ENCODE measurements at regions not wholly inside any gene's neighbourhood (a gene's known extent, or its start where the extent isn't known, plus 50 kb on each side); places are given as distances from the start of the nearest gene placed in this dataset.
A peak's percentile ranks its signal among the peaks of the same experiment; 100 is the strongest.

GRCh38 chr12:20270557-20270956 is 97.8 kb upstream of the PDE3A start (continued):
- TF ChIP-seq ATF2 (CRISPR knock-in tag; IDR thresholded peaks at IDR 0.05; ENCODE audit: borderline replicate concordance, low read depth), result no peak

- CTCF ChIA-PET, result no interaction called here
Measured at GRCh38 chr12:20272161-20272560, 96.2 kb upstream of the PDE3A start.

GRCh38 chr12:20272801-20273200 is 95.5 kb upstream of the PDE3A start:
- Mint-ChIP-seq H3K27ac (no peak overlapping the region), H3K4me1 (peaks cover 24% of the 10 kb centered on the region)

More at GRCh38 chr12:20272161-20272560, 96.2 kb upstream of the PDE3A start:
- H3K4me1 Mint-ChIP-seq, result peaks cover 28% of the 10 kb centered on the region
- no peak overlapping the region for H3K4me3 Mint-ChIP-seq
- no peak for DNase-seq (ENCODE audit: low spot score)
- no peaks in the 10 kb centered on the region for H3K27me3 Mint-ChIP-seq (ENCODE audit: low read depth)
- H3K9me3 Mint-ChIP-seq, result no peaks in the 10 kb centered on the region
- POLR2A ChIA-PET, result no interaction called here
- H3K27ac Mint-ChIP-seq, result no peak overlapping the region
- H3K36me3 Mint-ChIP-seq, result no peaks in the 10 kb centered on the region
- no peak for TF ChIP-seq FOXJ3 (CRISPR knock-in tag; IDR thresholded peaks at IDR 0.05; ENCODE audit: borderline replicate concordance)
- peak; percentile 51; the same call in 1 of the 2 replicates for ATAC-seq

More at GRCh38 chr12:20272801-20273200, 95.5 kb upstream of the PDE3A start:
- H3K9me3 Mint-ChIP-seq, result no peaks in the 10 kb centered on the region
- H3K36me3 Mint-ChIP-seq, result no peaks in the 10 kb centered on the region
- no peaks in the 10 kb centered on the region for H3K27me3 Mint-ChIP-seq (ENCODE audit: low read depth)
- DNase-seq (ENCODE audit: low spot score), result no peak
- no peak for TF ChIP-seq NR1H2 (CRISPR knock-in tag; IDR thresholded peaks at IDR 0.05)
- TF ChIP-seq FOXK1 (CRISPR knock-in tag; IDR thresholded peaks at IDR 0.05), result no peak
- TF ChIP-seq TCF7 (CRISPR knock-in tag; IDR thresholded peaks at IDR 0.05; ENCODE audit: low read depth), result no peak
- no peak for TF ChIP-seq USF1 (CRISPR knock-in tag; IDR thresholded peaks at IDR 0.05)
- TF ChIP-seq ZNF121 (CRISPR knock-in tag; IDR thresholded peaks at IDR 0.05), result no peak
- no peak for TF ChIP-seq CDX4 (CRISPR knock-in tag; IDR thresholded peaks at IDR 0.05; ENCODE audit: borderline replicate concordance)
- no peak for TF ChIP-seq GRHL2 (CRISPR knock-in tag; IDR thresholded peaks at IDR 0.05; ENCODE audit: insufficient replicate concordance, severe bottlenecking)
- TF ChIP-seq ZNF317 (CRISPR knock-in tag; IDR thresholded peaks at IDR 0.05; ENCODE audit: borderline replicate concordance, low read depth), result no peak
- no peak for TF ChIP-seq ZBTB21 (CRISPR knock-in tag; IDR thresholded peaks at IDR 0.05; ENCODE audit: borderline replicate concordance)
- no peak for TF ChIP-seq ZNF138 (CRISPR knock-in tag; conservative IDR thresholded peaks at IDR 0.05)
- TF ChIP-seq SOX15 (CRISPR knock-in tag; IDR thresholded peaks at IDR 0.05), result no peak
- TF ChIP-seq IRF1 (CRISPR knock-in tag; IDR thresholded peaks at IDR 0.05), result no peak
- TF ChIP-seq ETV6 (CRISPR knock-in tag; IDR thresholded peaks at IDR 0.05), result no peak
- TF ChIP-seq NFYB (CRISPR knock-in tag; conservative IDR thresholded peaks at IDR 0.05; ENCODE audit: low read depth), result no peak
- no peak for TF ChIP-seq ZNF232 (CRISPR knock-in tag; IDR thresholded peaks at IDR 0.05)
- no peak for TF ChIP-seq EMX1 (CRISPR knock-in tag; IDR thresholded peaks at IDR 0.05)
- TF ChIP-seq TEAD4 (CRISPR knock-in tag; IDR thresholded peaks at IDR 0.05), result no peak
- no peak for TF ChIP-seq RORB (CRISPR knock-in tag; IDR thresholded peaks at IDR 0.05)
- TF ChIP-seq CTCF (IDR thresholded peaks at IDR 0.05), result no peak
- ATAC-seq, result no peak
- ChIA-PET POLR2A (no interaction called here), CTCF (no interaction called here)
- H3K4me3 Mint-ChIP-seq, result no peak overlapping the region
